Pancreas (tissue), 10 donors: ENCODE measurements at regions not wholly inside any gene's neighbourhood (a gene's known extent, or its start where the extent isn't known, plus 50 kb on each side); places are given as distances from the start of the nearest gene placed in this dataset.
A peak's percentile ranks its signal among the peaks of the same experiment; 100 is the strongest.

Experiments
- ATAC-seq, 4 donors: fragments of 200-7000 bp; cut with Tn5 transposase; one replicate each; pipeline versions ENCODE4 v1.8.0 to v1.9.1; 2020; ENCODE audit warnings: mild to moderate bottlenecking in 4 of 4, moderate library complexity in 4 of 4
- DNase-seq, 6 donors: peaks; one replicate each; pipeline ENCODE4 v3.0.0-alpha.2; 2020
- FAIRE-seq: peaks from 2 replicates; lab custom pipeline; 2012; peaks lifted over from hg19 to GRCh38; lab: Jason Lieb, UNC
- H3K27ac ChIP-seq, 4 donors: fragments of 200-600 bp; sonication (generic); 1 replicate in 3 of 4; 2 replicates in 1 of 4; pipeline versions ENCODE4 v1.5.0 to v1.8.0; 2020
- H3K27me3 ChIP-seq, 4 donors: fragments of 200-600 bp; one replicate each; pipeline ENCODE4 v1.8.0; 2021
- H3K36me3 ChIP-seq, 3 donors: fragments of 200-600 bp; sonication (generic) in 1 of 3; one replicate each; pipeline versions ENCODE4 v1.5.0 to v1.8.0; 2020 to 2021
- H3K4me1 ChIP-seq, 3 donors: fragments of 200-600 bp; one replicate each; pipeline ENCODE4 v1.8.0; 2021
- H3K4me3 ChIP-seq, 4 donors: fragments of 200-600 bp; sonication (generic) in 2 of 4; one replicate each; pipeline versions ENCODE4 v1.5.0 to v1.8.0; 2020 to 2021
- H3K9me3 ChIP-seq, 4 donors: fragments of 200-600 bp; one replicate each; pipeline ENCODE4 v1.8.0; 2021
- WGBS, 2 donors: extraction: QIAGEN DNeasy Blood & Tissue Kit; methylation state at CpG; one replicate each; pipeline ENCODE4 v1.1.7; 2013; 5-methylcytosine and 5-hydroxymethylcytosine counted together
- intact Hi-C, 3 donors: fragments of 100-400 bp; cut with DNase I; formaldehyde crosslinking; loops; one replicate each; pipeline versions ENCODE4 v1.11.1 to v1.14.2; 2022
- TF ChIP-seq, protein P1 (sequence below), 4 donors: fragments of 200-600 bp; sonication (generic) in 3 of 4; IDR thresholded peaks; one replicate each; pipeline versions ENCODE4 v1.5.0 to v1.8.0; 2021; ENCODE audit warnings: antibody characterized with exemption in 4 of 4
- donor health status: healthy with polysubstance abuse.
- donor health status: DM: no; HTN: no; CAD: no; lungs with moderate emphysema.
- donor health status: DM: no; HTN: no; CAD: no.
- donor health status: control.
- donor health status: control.
- donor health status: Bipolar disorder and iron deficiency.
- donor health status: DM: yes; HTN: yes; CAD: no.
- donor health status: DM: no; HTN: no; CAD: no.
- donor health status: DM: no; HTN: no; CAD: no.
- donor health status: DM: yes; HTN: yes; CAD: no.

DNA sequence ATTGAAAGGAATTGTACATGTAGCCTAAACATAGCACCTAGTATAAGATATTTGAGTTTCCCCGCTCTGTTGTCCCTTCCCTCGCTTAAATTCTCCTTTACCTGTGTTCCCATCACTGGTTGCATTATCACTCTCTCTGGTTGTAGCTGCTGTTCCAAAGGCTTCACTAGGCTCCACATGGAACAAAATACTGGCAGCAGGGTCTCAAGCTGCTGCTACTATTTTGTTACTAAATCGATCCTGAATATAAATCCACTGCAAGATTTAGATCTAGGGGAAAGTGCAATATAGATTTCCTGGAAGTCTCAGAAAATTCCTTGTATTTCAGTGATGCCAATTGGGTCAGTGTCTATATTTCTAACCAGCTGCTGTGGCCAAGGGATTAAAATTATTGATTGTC lies 443.5 kb downstream of the SATB2 start:
- WGBS, 2 donors = 70 to 74% methylated on average over 3 of the region's 3 CpGs
- intact Hi-C loops = no loop called here
- H3K9me3 ChIP-seq = no peaks in the 10 kb centered on the region

DNA sequence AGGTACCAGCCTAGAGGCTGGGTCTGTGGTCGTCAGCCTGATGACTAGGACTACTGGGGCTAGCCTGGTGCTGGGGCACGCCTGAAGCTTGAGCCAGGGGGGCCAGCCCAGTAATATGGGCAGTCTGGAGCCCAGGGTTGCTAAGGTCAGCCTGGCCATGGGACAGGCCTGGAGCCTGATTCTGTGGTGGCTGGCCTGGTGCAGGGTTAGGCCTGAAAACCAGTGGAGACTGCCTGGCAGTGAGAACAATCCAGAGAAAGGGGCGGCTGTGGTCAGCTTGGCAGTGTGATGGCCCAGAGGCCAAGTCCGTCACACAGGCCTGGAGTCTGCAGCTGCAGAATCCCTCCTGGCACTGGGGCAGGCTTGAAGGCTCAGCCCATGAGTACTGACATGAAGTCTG lies 445.8 kb downstream of the SATB2 start:
- intact Hi-C loops = no loop called here
- H3K4me1 ChIP-seq = no peaks in the 10 kb centered on the region
- H3K27ac ChIP-seq = no peak overlapping the region
- H3K9me3 ChIP-seq = no peaks in the 10 kb centered on the region
- DNase-seq (peak in 2 of 6 donors; percentile 30 to 36), ATAC-seq (no peak), FAIRE-seq (no peak)
- TF ChIP-seq, protein P1, sequence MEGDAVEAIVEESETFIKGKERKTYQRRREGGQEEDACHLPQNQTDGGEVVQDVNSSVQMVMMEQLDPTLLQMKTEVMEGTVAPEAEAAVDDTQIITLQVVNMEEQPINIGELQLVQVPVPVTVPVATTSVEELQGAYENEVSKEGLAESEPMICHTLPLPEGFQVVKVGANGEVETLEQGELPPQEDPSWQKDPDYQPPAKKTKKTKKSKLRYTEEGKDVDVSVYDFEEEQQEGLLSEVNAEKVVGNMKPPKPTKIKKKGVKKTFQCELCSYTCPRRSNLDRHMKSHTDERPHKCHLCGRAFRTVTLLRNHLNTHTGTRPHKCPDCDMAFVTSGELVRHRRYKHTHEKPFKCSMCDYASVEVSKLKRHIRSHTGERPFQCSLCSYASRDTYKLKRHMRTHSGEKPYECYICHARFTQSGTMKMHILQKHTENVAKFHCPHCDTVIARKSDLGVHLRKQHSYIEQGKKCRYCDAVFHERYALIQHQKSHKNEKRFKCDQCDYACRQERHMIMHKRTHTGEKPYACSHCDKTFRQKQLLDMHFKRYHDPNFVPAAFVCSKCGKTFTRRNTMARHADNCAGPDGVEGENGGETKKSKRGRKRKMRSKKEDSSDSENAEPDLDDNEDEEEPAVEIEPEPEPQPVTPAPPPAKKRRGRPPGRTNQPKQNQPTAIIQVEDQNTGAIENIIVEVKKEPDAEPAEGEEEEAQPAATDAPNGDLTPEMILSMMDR (IDR thresholded peaks at IDR 0.05) = no peak
- no peaks in the 10 kb centered on the region for H3K36me3 ChIP-seq
- H3K27me3 ChIP-seq = no peaks in the 10 kb centered on the region
- no peak overlapping the region for H3K4me3 ChIP-seq
- 51 to 56% methylated on average over 4 of the region's 4 CpGs for WGBS, 2 donors

More for the DNA sequence above, 443.5 kb downstream of the SATB2 start:
- TF ChIP-seq, protein P1 (IDR thresholded peaks at IDR 0.05) = no peak
- Histone ChIP-seq H3K36me3 (no peaks in the 10 kb centered on the region), H3K4me1 (no peaks in the 10 kb centered on the region), H3K27me3 (no peaks in the 10 kb centered on the region), H3K27ac (no peak overlapping the region), H3K4me3 (no peak overlapping the region)
- ATAC-seq = no peak
- FAIRE-seq = no peak
- no peak for DNase-seq

DNA sequence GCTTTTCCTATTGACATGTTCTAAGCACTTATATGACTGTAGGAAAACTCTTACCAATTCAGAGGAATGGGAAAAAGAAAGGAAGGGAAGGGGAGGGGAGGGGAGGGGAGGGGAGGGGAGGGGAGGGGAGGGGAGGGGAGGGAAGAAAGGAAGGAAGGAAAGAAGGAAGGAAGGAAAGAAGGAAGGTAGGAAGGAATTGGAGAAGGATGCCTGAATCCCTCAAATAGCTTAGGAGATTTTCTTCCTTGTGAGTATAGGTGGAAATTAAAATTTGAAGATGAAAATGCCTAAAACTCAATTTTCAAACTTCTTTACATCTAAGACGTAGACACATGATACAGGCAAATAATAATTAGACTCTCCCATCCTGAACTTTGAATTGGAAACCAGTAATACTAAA lies 463.1 kb downstream of the SATB2 start:
- Histone ChIP-seq H3K27ac (no peak overlapping the region), H3K4me3 (no peak overlapping the region), H3K4me1 (no peaks in the 10 kb centered on the region), H3K36me3 (no peaks in the 10 kb centered on the region), H3K27me3 (no peaks in the 10 kb centered on the region), H3K9me3 (no peaks in the 10 kb centered on the region)
- DNase-seq = no peak
- intact Hi-C loops = no loop called here
- ATAC-seq = no peak
- no peak for FAIRE-seq
- WGBS, 2 donors = 30 to 38% methylated on average over 1 of the region's 1 CpG
- TF ChIP-seq, protein P1 (IDR thresholded peaks at IDR 0.05) = no peak

DNA sequence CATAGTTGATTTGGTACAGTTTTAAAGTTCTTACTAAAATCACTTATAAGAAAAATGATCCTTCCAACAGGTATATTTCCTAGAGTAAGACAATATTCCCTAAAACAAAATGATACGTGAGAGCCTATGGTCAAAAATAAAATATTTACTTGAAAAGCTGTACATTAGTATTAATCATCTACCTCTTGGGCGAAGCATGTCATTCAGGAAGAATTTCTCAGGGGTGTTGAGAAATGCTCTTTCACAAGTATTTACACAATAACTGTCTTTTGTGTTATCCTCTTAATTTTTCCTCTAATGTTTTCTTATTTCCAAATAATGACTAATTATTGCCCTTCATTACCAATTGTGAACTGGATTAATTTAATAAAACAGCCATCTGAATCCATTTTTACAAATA lies 466.3 kb downstream of the SATB2 start:
- TF ChIP-seq, protein P1 (IDR thresholded peaks at IDR 0.05) = no peak
- Histone ChIP-seq H3K4me1 (no peaks in the 10 kb centered on the region), H3K4me3 (no peak overlapping the region), H3K27me3 (no peaks in the 10 kb centered on the region), H3K36me3 (no peaks in the 10 kb centered on the region), H3K27ac (no peak overlapping the region), H3K9me3 (no peaks in the 10 kb centered on the region)
- WGBS, 2 donors = 42 to 47% methylated on average over 2 of the region's 2 CpGs
- intact Hi-C loops = no loop called here
- FAIRE-seq = no peak
- no peak for ATAC-seq
- no peak for DNase-seq

DNA sequence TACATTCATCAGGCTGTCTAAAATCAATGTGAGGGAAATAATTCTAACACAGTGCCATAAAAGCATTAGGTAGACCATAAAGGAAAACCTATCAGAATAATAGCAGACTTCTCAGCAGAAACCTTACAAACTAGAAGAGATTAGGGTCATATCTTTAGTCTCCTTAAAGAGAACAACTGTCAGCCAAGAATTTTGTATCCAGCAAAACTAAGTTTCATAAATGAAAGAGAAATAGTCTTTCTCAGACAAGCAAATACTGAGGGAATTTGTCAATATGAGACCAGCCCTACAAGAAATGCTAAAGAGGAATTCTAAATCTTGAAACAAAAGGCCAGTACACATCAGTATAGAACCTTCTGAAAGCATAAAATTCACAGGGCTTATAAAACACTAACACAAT lies 482.0 kb downstream of the SATB2 start:
- Histone ChIP-seq H3K9me3 (no peaks in the 10 kb centered on the region), H3K4me3 (no peak overlapping the region), H3K27ac (no peak overlapping the region), H3K4me1 (no peaks in the 10 kb centered on the region), H3K36me3 (no peaks in the 10 kb centered on the region), H3K27me3 (no peaks in the 10 kb centered on the region)
- TF ChIP-seq, protein P1 (IDR thresholded peaks at IDR 0.05) = no peak
- DNase-seq = no peak
- FAIRE-seq = no peak
- no peak for ATAC-seq
- intact Hi-C loops = no loop called here
